Osteocyte (in vitro differentiated cells): ENCODE measurements at regions not wholly inside any gene's neighbourhood (a gene's known extent, or its start where the extent isn't known, plus 50 kb on each side); places are given as distances from the start of the nearest gene placed in this dataset.

Source experiments
- DNase-seq: peaks from one replicate; pipeline ENCODE4 v3.0.0; 2021; ENCODE audit warnings: mixed read lengths; ENCODE audit not compliant: unreplicated experiment; ENCODE audit errors: extremely low spot score
- H3K27ac Mint-ChIP-seq: one replicate; pipeline ENCODE4 v1.8.0; 2021; ENCODE audit warnings: mild to moderate bottlenecking, mixed read lengths; ENCODE audit not compliant: unreplicated experiment
- H3K27me3 Mint-ChIP-seq: one replicate; pipeline ENCODE4 v1.8.0; 2021; ENCODE audit warnings: mixed read lengths; ENCODE audit not compliant: unreplicated experiment
- H3K36me3 Mint-ChIP-seq: one replicate; pipeline ENCODE4 v1.8.0; 2021; ENCODE audit warnings: mixed read lengths; ENCODE audit not compliant: unreplicated experiment
- H3K4me1 Mint-ChIP-seq: one replicate; pipeline ENCODE4 v1.8.0; 2021; ENCODE audit warnings: mixed read lengths; ENCODE audit not compliant: unreplicated experiment
- H3K4me3 Mint-ChIP-seq: one replicate; pipeline ENCODE4 v1.8.0; 2021; ENCODE audit warnings: mild to moderate bottlenecking, moderate library complexity, mixed read lengths; ENCODE audit not compliant: unreplicated experiment
- H3K9me3 Mint-ChIP-seq: one replicate; pipeline ENCODE4 v1.8.0; 2021; ENCODE audit warnings: mixed read lengths; ENCODE audit not compliant: unreplicated experiment
- TF ChIP-seq, protein P1 (sequence below): fragments of 200-600 bp; sonication (generic); IDR thresholded peaks from 2 replicates; pipeline ENCODE4 v1.5.0; 2021; ENCODE audit warnings: antibody characterized with exemption, mild to moderate bottlenecking, moderate library complexity

DNA sequence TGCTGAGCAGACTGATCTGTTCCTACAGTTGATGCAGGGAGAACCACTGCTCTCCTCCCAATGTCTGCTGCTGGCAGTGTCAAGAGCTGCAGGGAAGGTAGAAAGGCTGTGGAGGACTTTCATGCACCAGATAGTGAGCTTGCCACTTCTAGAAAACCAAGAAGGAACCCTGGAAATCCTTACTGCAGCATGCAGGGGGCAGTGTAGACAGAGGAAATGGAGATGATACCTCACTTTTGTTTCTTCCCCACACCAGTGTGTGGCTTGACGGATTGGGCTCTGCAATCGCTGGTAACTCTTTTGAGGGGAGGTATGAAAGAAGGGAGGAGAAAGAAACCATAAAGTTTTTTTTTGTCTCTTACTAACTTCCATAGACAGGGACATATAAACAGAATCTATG is 480.7 kb downstream of the DMAC1 start:
- no peaks in the 10 kb centered on the region for H3K4me1 Mint-ChIP-seq
- H3K36me3 Mint-ChIP-seq = no peaks in the 10 kb centered on the region
- TF ChIP-seq, protein P1, sequence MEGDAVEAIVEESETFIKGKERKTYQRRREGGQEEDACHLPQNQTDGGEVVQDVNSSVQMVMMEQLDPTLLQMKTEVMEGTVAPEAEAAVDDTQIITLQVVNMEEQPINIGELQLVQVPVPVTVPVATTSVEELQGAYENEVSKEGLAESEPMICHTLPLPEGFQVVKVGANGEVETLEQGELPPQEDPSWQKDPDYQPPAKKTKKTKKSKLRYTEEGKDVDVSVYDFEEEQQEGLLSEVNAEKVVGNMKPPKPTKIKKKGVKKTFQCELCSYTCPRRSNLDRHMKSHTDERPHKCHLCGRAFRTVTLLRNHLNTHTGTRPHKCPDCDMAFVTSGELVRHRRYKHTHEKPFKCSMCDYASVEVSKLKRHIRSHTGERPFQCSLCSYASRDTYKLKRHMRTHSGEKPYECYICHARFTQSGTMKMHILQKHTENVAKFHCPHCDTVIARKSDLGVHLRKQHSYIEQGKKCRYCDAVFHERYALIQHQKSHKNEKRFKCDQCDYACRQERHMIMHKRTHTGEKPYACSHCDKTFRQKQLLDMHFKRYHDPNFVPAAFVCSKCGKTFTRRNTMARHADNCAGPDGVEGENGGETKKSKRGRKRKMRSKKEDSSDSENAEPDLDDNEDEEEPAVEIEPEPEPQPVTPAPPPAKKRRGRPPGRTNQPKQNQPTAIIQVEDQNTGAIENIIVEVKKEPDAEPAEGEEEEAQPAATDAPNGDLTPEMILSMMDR = no peak
- H3K4me3 Mint-ChIP-seq = no peak overlapping the region
- no peak for DNase-seq
- peaks cover 13% of the 10 kb centered on the region for H3K9me3 Mint-ChIP-seq
- H3K27ac Mint-ChIP-seq = no peak overlapping the region
- H3K27me3 Mint-ChIP-seq = no peaks in the 10 kb centered on the region

DNA sequence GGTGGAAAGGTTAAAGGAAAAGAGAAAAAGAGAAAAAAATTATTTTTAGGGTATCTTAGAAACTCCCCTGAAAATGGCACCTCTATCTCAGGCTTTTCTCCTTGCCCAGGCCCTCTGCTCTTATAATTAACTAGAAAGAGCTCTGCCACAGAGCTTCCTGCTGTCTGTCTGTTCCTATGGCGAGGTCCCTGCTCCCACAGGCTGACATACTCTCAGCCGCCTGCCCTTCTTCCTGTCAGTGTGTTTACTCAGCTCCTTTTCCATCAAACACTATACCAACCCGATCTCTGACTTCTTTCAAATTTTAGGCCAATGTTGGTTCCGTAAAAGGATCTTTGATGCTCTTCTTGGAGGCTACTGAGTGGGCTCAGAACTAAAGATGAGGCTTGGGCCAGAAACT is 482.6 kb downstream of the DMAC1 start:
- no peaks in the 10 kb centered on the region for H3K4me1 Mint-ChIP-seq
- no peak overlapping the region for H3K4me3 Mint-ChIP-seq
- H3K36me3 Mint-ChIP-seq = peaks cover 2% of the 10 kb centered on the region
- TF ChIP-seq, protein P1 = no peak
- H3K27me3 Mint-ChIP-seq = no peaks in the 10 kb centered on the region
- H3K9me3 Mint-ChIP-seq = peaks cover 24% of the 10 kb centered on the region
- no peak for DNase-seq
- H3K27ac Mint-ChIP-seq = no peak overlapping the region

DNA sequence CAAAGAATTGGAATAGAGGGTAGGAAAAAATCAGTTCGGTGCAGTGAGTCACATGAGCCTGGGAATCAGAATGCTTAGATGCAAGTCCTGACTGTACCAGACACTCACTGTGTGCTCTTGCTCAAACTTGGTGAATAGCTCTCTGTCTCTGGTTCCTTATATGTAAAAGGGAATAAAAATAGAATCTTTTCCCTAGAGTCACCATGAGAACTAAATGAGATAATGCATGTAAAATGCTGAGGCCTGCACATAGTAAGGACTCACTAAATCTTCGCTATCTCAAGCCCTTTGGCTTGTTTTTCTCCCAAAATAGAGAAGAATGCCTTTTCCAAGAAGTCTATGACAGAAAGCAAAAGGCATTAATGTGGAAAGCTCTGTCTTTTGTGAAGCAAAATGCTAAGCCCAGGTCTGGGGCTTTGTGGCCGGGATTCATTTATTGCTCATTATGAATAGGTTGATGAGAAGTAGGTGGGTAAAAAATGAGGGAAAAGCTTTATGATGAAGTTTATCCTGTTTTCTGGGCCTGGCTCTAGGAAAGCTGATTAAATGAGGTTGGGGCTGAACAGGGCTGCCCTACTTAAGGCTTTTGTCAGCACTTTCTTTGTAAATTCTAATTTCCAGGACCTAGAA is 483.3 kb downstream of the DMAC1 start:
- no peak for DNase-seq
- no peak overlapping the region for H3K27ac Mint-ChIP-seq
- no peaks in the 10 kb centered on the region for H3K27me3 Mint-ChIP-seq

DNA sequence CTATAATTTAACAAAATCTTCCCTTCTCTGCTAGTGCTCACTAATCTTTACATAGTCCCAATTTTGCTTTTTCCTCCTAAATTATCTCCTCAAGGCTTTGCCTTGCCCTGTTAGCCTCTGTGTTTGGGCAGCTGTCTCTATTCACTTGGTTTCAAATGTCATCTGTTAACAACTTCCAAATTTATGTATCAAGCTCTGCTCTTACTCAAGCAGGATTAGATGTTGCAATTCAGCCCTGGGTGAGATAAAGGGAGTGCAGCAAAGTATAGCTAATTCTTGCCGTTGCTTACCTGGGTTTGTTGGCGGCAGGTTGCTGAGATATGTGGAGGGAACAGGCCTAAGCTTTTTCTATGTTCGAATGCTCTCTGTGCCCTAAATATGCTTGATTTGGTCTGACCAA is 483.8 kb downstream of the DMAC1 start:
- no peaks in the 10 kb centered on the region for H3K27me3 Mint-ChIP-seq
- H3K27ac Mint-ChIP-seq = no peak overlapping the region
- H3K4me1 Mint-ChIP-seq = no peaks in the 10 kb centered on the region
- H3K9me3 Mint-ChIP-seq = peaks cover 33% of the 10 kb centered on the region
- TF ChIP-seq, protein P1 = no peak
- DNase-seq = no peak
- no peak overlapping the region for H3K4me3 Mint-ChIP-seq
- peaks cover 2% of the 10 kb centered on the region for H3K36me3 Mint-ChIP-seq

More for the DNA sequence above, 483.3 kb downstream of the DMAC1 start:
- Mint-ChIP-seq H3K4me1 (no peaks in the 10 kb centered on the region), H3K9me3 (peaks cover 28% of the 10 kb centered on the region), H3K4me3 (no peak overlapping the region), H3K36me3 (peaks cover 2% of the 10 kb centered on the region)
- TF ChIP-seq, protein P1 = no peak

DNA sequence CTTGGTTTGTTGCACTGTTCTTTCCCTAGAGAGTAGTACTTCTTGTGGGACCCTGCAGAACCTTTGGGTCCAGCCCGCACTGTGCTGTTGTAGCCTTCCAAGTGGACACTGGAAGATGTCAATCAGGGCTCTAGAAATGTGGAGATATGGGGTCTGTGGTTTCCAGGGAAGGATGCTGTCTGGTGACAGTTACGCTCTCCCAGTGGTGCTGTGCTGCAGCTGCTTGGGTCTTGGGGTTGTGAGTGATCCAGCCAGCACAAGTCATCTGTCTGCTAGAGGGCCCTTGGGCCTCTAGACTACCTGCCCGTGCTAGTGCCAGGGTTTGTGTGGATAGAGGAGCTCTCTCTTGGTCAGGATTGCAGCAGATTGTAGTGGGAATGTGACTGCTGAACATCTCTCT is 484.5 kb downstream of the DMAC1 start:
- no peaks in the 10 kb centered on the region for H3K27me3 Mint-ChIP-seq
- no peak overlapping the region for H3K27ac Mint-ChIP-seq
- no peaks in the 10 kb centered on the region for H3K4me1 Mint-ChIP-seq
- peaks cover 38% of the 10 kb centered on the region for H3K9me3 Mint-ChIP-seq
- H3K36me3 Mint-ChIP-seq = peaks cover 2% of the 10 kb centered on the region
- H3K4me3 Mint-ChIP-seq = no peak overlapping the region
- TF ChIP-seq, protein P1 = no peak
- DNase-seq = no peak
